ENCODE measurements at regions not wholly inside any gene's neighbourhood (a gene's known extent, or its start where the extent isn't known, plus 50 kb on each side); places are given as distances from the start of the nearest gene placed in this dataset.

- no peak for DNase-seq (ENCODE audit: low spot score)
- H3K27ac ChIP-seq = no peak overlapping the region
- no peak overlapping the region for H3K4me3 ChIP-seq
These were observed 255.2 kb upstream of the FAR2 start for GRCh38 chr12:28893856-28894255.

GRCh38 chr12:28896421-28896820 lies 252.7 kb upstream of the FAR2 start:
- no peak for TF ChIP-seq CTCF (IDR thresholded peaks at IDR 0.05)

More at GRCh38 chr12:28893856-28894255, 255.2 kb upstream of the FAR2 start:
- no peak for TF ChIP-seq CTCF (IDR thresholded peaks at IDR 0.05)

DNA sequence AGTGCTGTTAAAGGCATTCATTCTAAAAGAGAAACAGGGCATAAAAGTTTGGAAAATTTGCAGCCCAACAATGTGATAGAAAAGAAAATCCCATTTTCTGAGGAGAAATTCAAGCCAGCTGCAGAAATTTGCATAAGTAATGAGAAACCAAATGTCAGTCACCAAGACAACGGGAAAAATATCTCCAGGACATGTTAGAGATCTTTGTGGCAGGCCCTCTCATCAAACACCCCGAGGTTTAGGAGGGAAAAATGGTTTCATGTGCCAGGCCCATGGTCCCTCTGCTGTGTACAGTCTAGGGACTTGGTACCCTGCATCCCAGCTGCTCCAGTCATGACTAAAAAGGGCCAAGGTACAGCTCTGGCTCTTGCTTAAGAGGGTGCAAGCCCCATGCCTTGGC lies 251.0 kb upstream of the FAR2 start:
- no peak for TF ChIP-seq CTCF (IDR thresholded peaks at IDR 0.05)
- no peak overlapping the region for H3K4me3 ChIP-seq
- H3K27ac ChIP-seq = no peak overlapping the region
- DNase-seq (ENCODE audit: low spot score) = no peak

More at GRCh38 chr12:28896421-28896820, 252.7 kb upstream of the FAR2 start:
- Histone ChIP-seq H3K4me3 (no peak overlapping the region), H3K27ac (no peak overlapping the region)
- DNase-seq (ENCODE audit: low spot score) = no peak

- Histone ChIP-seq H3K27ac (no peak overlapping the region), H3K4me3 (no peak overlapping the region)
- TF ChIP-seq CTCF (IDR thresholded peaks at IDR 0.05) = no peak
- no peak for DNase-seq (ENCODE audit: low spot score)
These were observed 249.1 kb upstream of the FAR2 start for GRCh38 chr12:28899951-28900350.

- no peak for DNase-seq (ENCODE audit: low spot score)
- no peak overlapping the region for H3K27ac ChIP-seq
- H3K4me3 ChIP-seq = no peak overlapping the region
- no peak for TF ChIP-seq CTCF (IDR thresholded peaks at IDR 0.05)
These were observed 243.7 kb upstream of the FAR2 start for GRCh38 chr12:28905220-28905955.

DNA sequence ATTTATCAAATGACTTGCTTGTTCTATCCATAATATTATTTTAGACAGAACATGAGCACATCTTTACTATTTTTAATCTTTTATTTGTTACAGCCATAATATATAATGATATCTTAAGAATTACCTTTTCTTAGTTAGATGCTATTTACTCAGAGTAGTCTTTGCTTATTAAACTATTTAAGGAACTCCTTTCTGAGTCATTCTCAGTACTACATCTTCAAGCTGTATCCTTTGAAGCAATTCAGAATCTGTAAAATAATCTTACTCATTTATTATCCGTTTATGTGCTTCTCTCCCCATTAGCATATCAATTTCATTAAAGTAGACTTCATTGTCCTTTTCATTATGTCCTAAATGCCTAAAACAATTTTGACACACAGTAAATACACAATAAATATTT lies 240.4 kb upstream of the FAR2 start:
- DNase-seq (ENCODE audit: low spot score) = no peak
- no peak overlapping the region for H3K4me3 ChIP-seq
- no peak overlapping the region for H3K27ac ChIP-seq
- no peak for TF ChIP-seq CTCF (IDR thresholded peaks at IDR 0.05)

- DNase-seq (ENCODE audit: low spot score) = no peak
- TF ChIP-seq CTCF (IDR thresholded peaks at IDR 0.05) = no peak
- no peak overlapping the region for H3K4me3 ChIP-seq
- no peak overlapping the region for H3K27ac ChIP-seq
These were observed 239.8 kb upstream of the FAR2 start for GRCh38 chr12:28909291-28909690.
